Nephron progenitor cell (in vitro differentiated cells): ENCODE measurements at regions not wholly inside any gene's neighbourhood (a gene's known extent, or its start where the extent isn't known, plus 50 kb on each side); places are given as distances from the start of the nearest gene placed in this dataset.

Source experiments
- DNase-seq: peaks from one replicate; pipeline ENCODE4 v3.0.0; 2021
- H3K27ac Mint-ChIP-seq: 2 replicates; pipeline ENCODE4 v1.8.0; 2021; ENCODE audit warnings: mild to moderate bottlenecking, moderate library complexity, mixed read lengths
- H3K27me3 Mint-ChIP-seq: 2 replicates; pipeline ENCODE4 v1.8.0; 2021; ENCODE audit warnings: mild to moderate bottlenecking, low read depth, mixed read lengths; ENCODE audit not compliant: poor library complexity
- H3K36me3 Mint-ChIP-seq: 2 replicates; pipeline ENCODE4 v1.8.0; 2021; ENCODE audit warnings: low read depth, mixed read lengths
- H3K4me1 Mint-ChIP-seq: 2 replicates; pipeline ENCODE4 v1.8.0; 2021; ENCODE audit warnings: mixed read lengths
- H3K4me3 Mint-ChIP-seq: 2 replicates; pipeline ENCODE4 v1.8.0; 2021; ENCODE audit warnings: mild to moderate bottlenecking, moderate library complexity, mixed read lengths
- H3K9me3 Mint-ChIP-seq: 2 replicates; pipeline ENCODE4 v1.8.0; 2021; ENCODE audit warnings: mild to moderate bottlenecking, moderate library complexity, mixed read lengths
- TF ChIP-seq, protein P1 (sequence below): fragments of 200-600 bp; sonication (generic); IDR thresholded peaks from 2 replicates; pipeline ENCODE4 v1.5.0; 2021; ENCODE audit warnings: antibody characterized with exemption

DNA sequence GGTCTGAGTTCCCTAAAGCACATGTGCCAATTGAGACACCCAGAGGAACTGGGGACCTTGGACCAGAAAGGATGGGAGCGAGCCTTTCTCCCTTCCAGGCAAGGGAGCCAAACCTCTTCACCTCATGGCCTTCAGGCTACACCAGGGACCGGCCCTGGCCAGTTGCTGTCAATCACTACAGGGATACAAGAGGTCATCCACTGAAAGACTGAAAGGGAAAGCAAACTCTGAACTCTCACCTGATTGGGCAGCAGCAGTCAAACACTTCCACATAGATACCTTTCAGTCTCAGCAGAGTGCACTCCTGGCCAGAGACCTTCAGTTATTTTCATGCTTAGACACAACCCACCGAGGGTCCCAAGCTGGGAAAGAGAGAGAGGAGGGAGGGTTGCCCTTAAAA is 1956.0 kb upstream of the LRRTM1 start:
- no peaks in the 10 kb centered on the region for H3K4me1 Mint-ChIP-seq
- no peak for DNase-seq
- H3K9me3 Mint-ChIP-seq, result no peaks in the 10 kb centered on the region
- no peaks in the 10 kb centered on the region for H3K36me3 Mint-ChIP-seq
- no peak overlapping the region for H3K4me3 Mint-ChIP-seq
- no peak overlapping the region for H3K27ac Mint-ChIP-seq
- peaks cover 2% of the 10 kb centered on the region for H3K27me3 Mint-ChIP-seq
- TF ChIP-seq, protein P1, sequence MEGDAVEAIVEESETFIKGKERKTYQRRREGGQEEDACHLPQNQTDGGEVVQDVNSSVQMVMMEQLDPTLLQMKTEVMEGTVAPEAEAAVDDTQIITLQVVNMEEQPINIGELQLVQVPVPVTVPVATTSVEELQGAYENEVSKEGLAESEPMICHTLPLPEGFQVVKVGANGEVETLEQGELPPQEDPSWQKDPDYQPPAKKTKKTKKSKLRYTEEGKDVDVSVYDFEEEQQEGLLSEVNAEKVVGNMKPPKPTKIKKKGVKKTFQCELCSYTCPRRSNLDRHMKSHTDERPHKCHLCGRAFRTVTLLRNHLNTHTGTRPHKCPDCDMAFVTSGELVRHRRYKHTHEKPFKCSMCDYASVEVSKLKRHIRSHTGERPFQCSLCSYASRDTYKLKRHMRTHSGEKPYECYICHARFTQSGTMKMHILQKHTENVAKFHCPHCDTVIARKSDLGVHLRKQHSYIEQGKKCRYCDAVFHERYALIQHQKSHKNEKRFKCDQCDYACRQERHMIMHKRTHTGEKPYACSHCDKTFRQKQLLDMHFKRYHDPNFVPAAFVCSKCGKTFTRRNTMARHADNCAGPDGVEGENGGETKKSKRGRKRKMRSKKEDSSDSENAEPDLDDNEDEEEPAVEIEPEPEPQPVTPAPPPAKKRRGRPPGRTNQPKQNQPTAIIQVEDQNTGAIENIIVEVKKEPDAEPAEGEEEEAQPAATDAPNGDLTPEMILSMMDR, result no peak

DNA sequence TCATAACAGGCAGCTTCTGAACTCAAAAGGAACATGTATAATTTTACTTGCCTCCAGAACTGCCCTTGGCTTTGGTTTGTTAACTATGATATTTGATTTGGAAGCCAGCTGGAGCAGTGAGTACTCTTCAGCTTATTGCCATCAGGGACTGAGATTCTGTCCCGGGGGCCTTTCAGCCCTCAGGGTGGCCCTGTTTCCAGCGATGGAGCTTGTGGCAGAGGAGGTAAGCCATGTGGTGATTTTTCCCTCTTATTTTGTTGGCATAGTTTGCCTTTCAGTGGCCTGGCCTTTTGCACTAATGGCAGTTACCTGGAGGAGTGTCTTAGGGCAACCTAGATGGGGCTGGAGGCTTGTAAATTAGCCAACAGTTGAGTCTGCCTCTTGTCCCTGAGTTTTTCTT is 1955.0 kb upstream of the LRRTM1 start:
- H3K27ac Mint-ChIP-seq, result no peak overlapping the region
- no peaks in the 10 kb centered on the region for H3K4me1 Mint-ChIP-seq
- H3K36me3 Mint-ChIP-seq, result no peaks in the 10 kb centered on the region
- no peak overlapping the region for H3K4me3 Mint-ChIP-seq
- TF ChIP-seq, protein P1, result no peak
- H3K27me3 Mint-ChIP-seq, result no peaks in the 10 kb centered on the region
- peaks cover 5% of the 10 kb centered on the region for H3K9me3 Mint-ChIP-seq
- DNase-seq, result no peak

DNA sequence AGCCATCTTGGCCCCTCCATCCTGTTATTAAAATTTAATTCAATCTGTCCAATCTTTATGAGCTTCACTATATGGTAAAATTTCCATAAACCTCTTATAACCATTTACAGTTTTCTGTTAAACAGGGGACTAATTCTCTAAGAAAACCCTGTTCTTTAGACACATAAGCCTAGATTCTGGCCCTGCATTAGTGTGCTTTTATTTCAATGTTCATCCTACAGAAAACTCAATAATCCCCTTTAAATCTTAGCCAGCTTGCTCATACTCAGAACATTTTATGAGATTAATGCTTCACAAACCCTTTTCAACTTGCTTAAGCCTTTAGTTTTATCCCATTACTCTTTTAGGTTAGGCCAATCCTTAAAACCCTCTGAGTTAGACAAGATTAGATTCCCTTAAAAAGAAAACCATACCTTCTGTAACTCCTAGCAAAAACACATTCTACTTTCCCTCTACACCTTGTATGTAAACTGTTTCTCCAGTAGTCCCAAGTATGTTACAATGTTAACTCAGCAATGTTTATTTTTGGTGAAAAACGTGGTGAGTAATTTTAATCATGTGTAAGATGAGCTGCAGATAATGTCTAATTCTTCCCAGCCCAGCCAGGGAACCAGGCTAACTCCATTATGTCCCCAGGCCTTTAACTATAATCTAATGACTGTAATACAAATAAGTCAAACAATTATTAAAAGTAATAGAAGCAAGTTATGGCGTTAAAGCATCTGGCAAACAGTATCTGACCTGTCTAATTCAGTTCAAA is 1953.4 kb upstream of the LRRTM1 start:
- Mint-ChIP-seq H3K27me3 (no peaks in the 10 kb centered on the region), H3K36me3 (no peaks in the 10 kb centered on the region), H3K4me1 (no peaks in the 10 kb centered on the region), H3K4me3 (no peak overlapping the region), H3K9me3 (peaks cover 21% of the 10 kb centered on the region), H3K27ac (no peak overlapping the region)
- DNase-seq, result no peak
- TF ChIP-seq, protein P1, result no peak

DNA sequence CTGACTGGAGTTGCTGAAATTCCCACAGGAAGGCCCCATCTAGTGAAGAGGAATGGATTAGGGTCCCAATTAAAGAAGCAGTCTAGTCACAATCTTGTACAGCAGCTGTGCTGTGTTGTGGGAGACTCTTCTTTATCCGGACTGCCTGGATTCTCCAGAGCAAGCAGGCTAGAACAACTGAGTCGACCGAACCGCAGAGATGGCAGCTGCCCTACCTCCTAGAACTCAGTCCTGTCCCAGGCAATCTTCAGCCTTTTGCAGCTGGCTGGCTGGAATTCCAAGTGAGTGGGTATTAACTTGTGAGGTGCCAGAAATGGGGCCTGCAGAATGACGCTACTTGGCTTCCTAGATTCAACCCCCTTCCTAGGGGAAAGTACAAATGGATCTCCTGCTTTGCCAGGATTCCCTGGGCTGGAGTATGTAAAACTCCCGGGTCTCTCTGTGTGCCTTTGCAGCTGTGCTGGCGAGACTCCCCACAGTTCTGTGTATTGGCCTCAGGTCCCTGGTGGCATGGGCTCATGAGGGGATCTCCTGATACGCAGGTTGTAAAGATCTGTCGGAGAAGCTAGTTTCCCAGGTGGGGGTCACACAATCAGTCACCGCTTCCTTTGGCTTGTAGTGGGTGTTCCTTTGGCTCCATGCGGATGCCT is 1952.6 kb upstream of the LRRTM1 start:
- DNase-seq, result no peak
- H3K4me1 Mint-ChIP-seq, result no peaks in the 10 kb centered on the region

DNA sequence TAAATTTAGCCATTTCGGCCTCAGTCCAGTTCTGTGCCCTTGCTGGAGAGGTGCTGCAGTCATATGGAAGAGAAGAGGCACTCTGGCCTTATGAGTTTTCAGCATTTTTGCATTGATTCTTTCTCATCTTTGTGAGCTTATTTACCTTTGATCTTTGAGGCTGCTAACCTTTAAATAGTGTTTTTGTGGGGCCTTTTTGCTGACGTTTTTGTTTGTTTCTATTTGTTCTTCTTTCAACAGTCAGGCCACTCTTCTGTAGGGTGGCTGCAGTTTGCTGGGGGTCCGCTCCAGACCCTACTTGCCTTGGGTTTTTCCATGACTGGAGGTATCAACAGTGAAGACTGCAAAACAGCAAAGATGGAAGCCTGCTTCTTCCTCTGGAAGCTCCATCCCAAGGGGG is 1951.7 kb upstream of the LRRTM1 start:
- H3K9me3 Mint-ChIP-seq, result peaks cover 35% of the 10 kb centered on the region
- TF ChIP-seq, protein P1, result no peak
- no peaks in the 10 kb centered on the region for H3K27me3 Mint-ChIP-seq
- H3K27ac Mint-ChIP-seq, result no peak overlapping the region
- DNase-seq, result no peak
- no peaks in the 10 kb centered on the region for H3K36me3 Mint-ChIP-seq
- H3K4me1 Mint-ChIP-seq, result no peaks in the 10 kb centered on the region
- no peak overlapping the region for H3K4me3 Mint-ChIP-seq

More for the DNA sequence above, 1952.6 kb upstream of the LRRTM1 start:
- peaks cover 29% of the 10 kb centered on the region for H3K9me3 Mint-ChIP-seq
- TF ChIP-seq, protein P1, result no peak
- H3K27ac Mint-ChIP-seq, result no peak overlapping the region
- no peaks in the 10 kb centered on the region for H3K36me3 Mint-ChIP-seq
- no peaks in the 10 kb centered on the region for H3K27me3 Mint-ChIP-seq
- no peak overlapping the region for H3K4me3 Mint-ChIP-seq

DNA sequence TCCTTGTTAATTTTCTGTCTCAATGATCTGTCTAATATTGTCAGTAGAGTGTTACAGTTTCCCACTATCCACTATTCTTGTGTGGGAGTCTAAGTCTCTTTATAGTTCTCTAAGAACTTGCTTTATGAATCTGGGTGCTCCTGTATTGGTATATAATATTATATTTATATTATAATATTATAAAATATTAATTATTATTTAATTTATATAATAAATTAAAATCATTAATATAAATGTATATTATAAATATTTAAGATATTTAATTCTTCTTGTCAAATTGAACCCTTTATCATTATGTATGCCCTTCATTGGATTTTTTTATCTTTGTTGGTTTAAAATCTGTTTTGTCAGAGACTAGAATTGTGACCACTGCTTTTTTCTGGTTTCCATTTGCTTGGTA is 1950.2 kb upstream of the LRRTM1 start:
- no peaks in the 10 kb centered on the region for H3K4me1 Mint-ChIP-seq
- H3K36me3 Mint-ChIP-seq, result no peaks in the 10 kb centered on the region
- peaks cover 35% of the 10 kb centered on the region for H3K9me3 Mint-ChIP-seq
- TF ChIP-seq, protein P1, result no peak
- no peaks in the 10 kb centered on the region for H3K27me3 Mint-ChIP-seq
- no peak overlapping the region for H3K4me3 Mint-ChIP-seq
- DNase-seq, result no peak
- no peak overlapping the region for H3K27ac Mint-ChIP-seq
